HG03575 (cell line): ENCODE measurements at regions not wholly inside any gene's neighbourhood (a gene's known extent, or its start where the extent isn't known, plus 50 kb on each side); places are given as distances from the start of the nearest gene placed in this dataset.
"Not testable (repeated sequence)": the region's sequence is repeated elsewhere in the genome, so short reads cannot be mapped to it uniquely, and the experiment has no call there.

Experiments
- ATAC-seq: cut with Tn5 transposase; IDR thresholded peaks from one replicate; pipeline ENCODE4 v1.9.1; 2021; ENCODE audit not compliant: unreplicated experiment, insufficient number of reproducible peaks, low FRiP score; ENCODE audit errors: extremely low read depth

- ATAC-seq, result no peak
These were observed 510.0 kb downstream of the NLGN4X start for GRCh38 chrX:5718651-5719050.

GRCh38 chrX:5716666-5717065 is 512.0 kb downstream of the NLGN4X start:
- ATAC-seq, result no peak

- no peak for ATAC-seq
These were observed 520.4 kb downstream of the NLGN4X start for GRCh38 chrX:5708251-5708650.

- no peak for ATAC-seq
These were observed 525.8 kb downstream of the NLGN4X start for GRCh38 chrX:5702890-5703289.

GRCh38 chrX:5695971-5696370 is 532.7 kb downstream of the NLGN4X start:
- ATAC-seq, result no peak

GRCh38 chrX:5683996-5684395 is 544.7 kb downstream of the NLGN4X start:
- no peak for ATAC-seq

- no peak for ATAC-seq
These were observed 547.5 kb downstream of the NLGN4X start for GRCh38 chrX:5681159-5681558.

GRCh38 chrX:5674036-5674435 is 554.6 kb downstream of the NLGN4X start:
- ATAC-seq, result no peak

- no peak for ATAC-seq
These were observed 556.6 kb downstream of the NLGN4X start for GRCh38 chrX:5672099-5672498.

- ATAC-seq, result not testable (repeated sequence)
These were observed 562.0 kb downstream of the NLGN4X start for GRCh38 chrX:5666689-5667088.

GRCh38 chrX:5656544-5656943 is 572.1 kb downstream of the NLGN4X start:
- no peak for ATAC-seq

GRCh38 chrX:5650904-5651303 is 577.8 kb downstream of the NLGN4X start:
- no peak for ATAC-seq

GRCh38 chrX:5648941-5649568 is 579.6 kb downstream of the NLGN4X start:
- ATAC-seq, result no peak

- ATAC-seq, result peak; percentile 96
These were observed 581.8 kb downstream of the NLGN4X start for GRCh38 chrX:5646818-5647217.

GRCh38 chrX:5644776-5645175 is 583.9 kb downstream of the NLGN4X start:
- no peak for ATAC-seq

- no peak for ATAC-seq
These were observed 588.6 kb downstream of the NLGN4X start for GRCh38 chrX:5640071-5640470.

- no peak for ATAC-seq
These were observed 590.1 kb downstream of the NLGN4X start for GRCh38 chrX:5638572-5638971.

GRCh38 chrX:5632887-5633286 is 595.8 kb downstream of the NLGN4X start:
- no peak for ATAC-seq

GRCh38 chrX:5632061-5632614 is 596.5 kb downstream of the NLGN4X start:
- ATAC-seq, result no peak

- ATAC-seq, result no peak
These were observed 611.0 kb downstream of the NLGN4X start for GRCh38 chrX:5617666-5618065.

GRCh38 chrX:5595570-5595969 is 633.1 kb downstream of the NLGN4X start:
- ATAC-seq, result no peak
